Coronary artery (tissue), 2 donors: ENCODE measurements at regions not wholly inside any gene's neighbourhood (a gene's known extent, or its start where the extent isn't known, plus 50 kb on each side); places are given as distances from the start of the nearest gene placed in this dataset.

Experiments
- DNase-seq: peaks from one replicate; pipeline ENCODE4 v3.0.0-alpha.2; 2017; ENCODE audit warnings: low spot score
- H3K27ac ChIP-seq, 2 donors: fragments of 200-600 bp; sonication (generic); one replicate each; pipeline ENCODE4 v1.5.1; 2016 to 2019
- H3K4me3 ChIP-seq: fragments of 200-600 bp; sonication (generic); 2 replicates; pipeline ENCODE4 v1.5.1; 2016; ENCODE audit warnings: mild to moderate bottlenecking, moderate library complexity
- CTCF ChIP-seq: fragments of 200-600 bp; sonication (generic); IDR thresholded peaks from one replicate; pipeline ENCODE4 v1.5.1; 2019; ENCODE audit warnings: antibody characterized with exemption

- DNase-seq = no peak
- Histone ChIP-seq H3K27ac (no peak overlapping the region), H3K4me3 (no peak overlapping the region)
- no peak for TF ChIP-seq CTCF
Measured at GRCh38 chr3:152969557-152970300, 134.8 kb downstream of the P2RY1 start.

GRCh38 chr3:152970851-152971250 lies 135.9 kb downstream of the P2RY1 start:
- no peak for TF ChIP-seq CTCF
- no peak overlapping the region for H3K4me3 ChIP-seq
- no peak for DNase-seq
- H3K27ac ChIP-seq = no peak overlapping the region

GRCh38 chr3:152971880-152972279 lies 136.9 kb downstream of the P2RY1 start:
- no peak for DNase-seq
- TF ChIP-seq CTCF = no peak
- Histone ChIP-seq H3K27ac (no peak overlapping the region), H3K4me3 (no peak overlapping the region)

GRCh38 chr3:152973575-152973974 lies 138.6 kb downstream of the P2RY1 start:
- Histone ChIP-seq H3K4me3 (no peak overlapping the region), H3K27ac (no peak overlapping the region)
- no peak for TF ChIP-seq CTCF
- no peak for DNase-seq

- Histone ChIP-seq H3K4me3 (no peak overlapping the region), H3K27ac (no peak overlapping the region)
- no peak for DNase-seq
- no peak for TF ChIP-seq CTCF
Measured at GRCh38 chr3:152976239-152976638, 141.3 kb downstream of the P2RY1 start.

GRCh38 chr3:152977366-152977765 lies 142.4 kb downstream of the P2RY1 start:
- TF ChIP-seq CTCF = no peak
- no peak for DNase-seq
- Histone ChIP-seq H3K4me3 (no peak overlapping the region), H3K27ac (no peak overlapping the region)

GRCh38 chr3:152978152-152978551 lies 143.2 kb downstream of the P2RY1 start:
- Histone ChIP-seq H3K27ac (no peak overlapping the region), H3K4me3 (no peak overlapping the region)
- no peak for DNase-seq
- no peak for TF ChIP-seq CTCF
